WERI-Rb-1 (cell line): ENCODE measurements at regions not wholly inside any gene's neighbourhood (a gene's known extent, or its start where the extent isn't known, plus 50 kb on each side); places are given as distances from the start of the nearest gene placed in this dataset.

Experiments used
- DNase-seq: peaks from one replicate; pipeline ENCODE4 v3.0.0-alpha.2; 2020
- H3K27ac ChIP-seq: fragments of 250-450 bp; sonication (Bioruptor Pico); 2 replicates; pipeline ENCODE4 v1.5.1; 2020; ENCODE audit warnings: mild to moderate bottlenecking, moderate library complexity
- H3K27me3 ChIP-seq: fragments of 250-450 bp; sonication (Bioruptor Pico); 2 replicates; pipeline ENCODE4 v1.5.1; 2021; ENCODE audit warnings: mild to moderate bottlenecking, low read depth, moderate library complexity; ENCODE audit not compliant: insufficient read depth, severe bottlenecking
- H3K36me3 ChIP-seq: fragments of 250-450 bp; sonication (Bioruptor Pico); 2 replicates; pipeline ENCODE4 v1.5.1; 2020; ENCODE audit warnings: mild to moderate bottlenecking, moderate library complexity
- H3K4me3 ChIP-seq: 2 replicates; pipeline ENCODE4 v1.5.1; 2011; ENCODE audit warnings: low read depth, mild to moderate bottlenecking, control low read depth, low read length
- H3K9me3 ChIP-seq: fragments of 250-450 bp; sonication (Bioruptor Pico); 2 replicates; pipeline ENCODE4 v1.5.1; 2021; ENCODE audit warnings: mild to moderate bottlenecking, moderate library complexity; ENCODE audit not compliant: severe bottlenecking
- TF ChIP-seq, protein P1 (sequence below): IDR thresholded peaks from 2 replicates; pipeline ENCODE4 v1.5.1; 2011; ENCODE audit warnings: low read depth, mild to moderate bottlenecking, control low read depth, inconsistent platforms, low read length

DNA sequence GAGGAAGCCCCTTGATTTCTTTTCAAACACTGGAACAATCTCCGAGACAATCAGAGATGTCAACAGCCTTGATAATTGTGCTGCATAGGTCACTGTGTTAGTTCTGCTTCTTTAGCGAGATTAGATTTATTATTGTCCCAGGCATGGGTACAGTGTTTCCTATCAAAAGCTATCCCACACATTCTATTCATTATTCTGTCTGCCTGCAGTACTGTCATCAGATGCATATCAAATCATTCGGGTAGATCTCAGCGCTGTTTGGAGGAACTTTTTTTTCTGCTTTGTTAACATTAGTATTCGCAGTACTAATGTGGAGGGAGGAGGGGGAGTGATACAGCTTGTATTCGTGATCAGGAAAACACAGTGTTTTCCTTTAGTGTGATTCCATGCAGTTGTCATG, 208.0 kb downstream of the C11orf91 start:
- DNase-seq: no peak
- no peak overlapping the region for H3K27ac ChIP-seq
- TF ChIP-seq, protein P1, sequence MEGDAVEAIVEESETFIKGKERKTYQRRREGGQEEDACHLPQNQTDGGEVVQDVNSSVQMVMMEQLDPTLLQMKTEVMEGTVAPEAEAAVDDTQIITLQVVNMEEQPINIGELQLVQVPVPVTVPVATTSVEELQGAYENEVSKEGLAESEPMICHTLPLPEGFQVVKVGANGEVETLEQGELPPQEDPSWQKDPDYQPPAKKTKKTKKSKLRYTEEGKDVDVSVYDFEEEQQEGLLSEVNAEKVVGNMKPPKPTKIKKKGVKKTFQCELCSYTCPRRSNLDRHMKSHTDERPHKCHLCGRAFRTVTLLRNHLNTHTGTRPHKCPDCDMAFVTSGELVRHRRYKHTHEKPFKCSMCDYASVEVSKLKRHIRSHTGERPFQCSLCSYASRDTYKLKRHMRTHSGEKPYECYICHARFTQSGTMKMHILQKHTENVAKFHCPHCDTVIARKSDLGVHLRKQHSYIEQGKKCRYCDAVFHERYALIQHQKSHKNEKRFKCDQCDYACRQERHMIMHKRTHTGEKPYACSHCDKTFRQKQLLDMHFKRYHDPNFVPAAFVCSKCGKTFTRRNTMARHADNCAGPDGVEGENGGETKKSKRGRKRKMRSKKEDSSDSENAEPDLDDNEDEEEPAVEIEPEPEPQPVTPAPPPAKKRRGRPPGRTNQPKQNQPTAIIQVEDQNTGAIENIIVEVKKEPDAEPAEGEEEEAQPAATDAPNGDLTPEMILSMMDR: no peak
- H3K4me3 ChIP-seq: no peak overlapping the region
- no peaks in the 10 kb centered on the region for H3K27me3 ChIP-seq
- H3K36me3 ChIP-seq: no peaks in the 10 kb centered on the region
- no peaks in the 10 kb centered on the region for H3K9me3 ChIP-seq

DNA sequence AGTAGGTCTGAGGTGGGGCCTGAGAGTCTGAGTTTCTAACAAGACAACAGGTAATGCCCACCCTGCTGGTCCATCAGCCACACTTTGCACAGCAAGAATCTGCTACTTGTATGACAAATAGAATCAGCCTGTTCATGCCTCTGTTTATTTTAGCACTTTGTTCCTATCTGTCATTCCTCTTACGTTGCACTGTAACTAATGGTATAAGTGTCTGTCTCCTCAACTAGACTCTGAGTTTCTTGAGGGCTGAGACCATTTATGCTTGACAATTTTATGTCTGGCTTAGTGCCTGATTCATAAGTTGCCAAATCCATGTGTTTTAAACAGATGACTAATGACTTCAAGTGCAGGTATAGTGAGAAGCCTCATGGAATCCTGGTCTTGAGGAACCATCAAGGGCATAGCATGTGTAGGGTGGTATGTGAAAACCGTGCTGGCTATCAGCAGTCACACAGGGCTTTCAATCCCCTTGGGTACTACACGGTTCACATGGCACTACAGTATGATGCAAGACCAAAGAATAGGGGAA, 209.7 kb downstream of the C11orf91 start:
- Histone ChIP-seq H3K4me3 (no peak overlapping the region), H3K27ac (no peak overlapping the region), H3K27me3 (no peaks in the 10 kb centered on the region), H3K36me3 (no peaks in the 10 kb centered on the region), H3K9me3 (no peaks in the 10 kb centered on the region)
- TF ChIP-seq, protein P1: no peak
- DNase-seq: no peak

DNA sequence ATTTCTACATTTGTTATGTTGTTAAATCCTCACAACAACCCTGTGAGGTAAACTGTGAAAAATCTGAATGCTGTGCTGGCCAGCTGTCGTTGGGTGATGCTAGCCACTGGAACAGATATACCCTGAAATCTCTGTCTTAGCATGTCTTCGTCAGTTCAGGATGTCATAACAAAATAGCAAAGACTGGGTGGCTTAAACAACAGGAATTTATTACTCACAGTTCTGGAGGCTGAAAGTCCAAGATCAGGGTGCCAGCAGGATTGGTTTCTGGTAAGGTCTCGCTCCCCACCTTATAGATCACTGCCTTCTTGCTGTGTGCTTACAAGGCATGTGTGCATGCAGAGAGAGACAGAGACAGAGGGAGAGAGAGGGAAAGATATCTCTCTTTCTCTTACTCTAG, 211.7 kb downstream of the C11orf91 start:
- H3K4me3 ChIP-seq: no peak overlapping the region
- no peak for DNase-seq
- H3K27ac ChIP-seq: no peak overlapping the region
- TF ChIP-seq, protein P1: no peak
- no peaks in the 10 kb centered on the region for H3K36me3 ChIP-seq
- H3K9me3 ChIP-seq: no peaks in the 10 kb centered on the region
- no peaks in the 10 kb centered on the region for H3K27me3 ChIP-seq

DNA sequence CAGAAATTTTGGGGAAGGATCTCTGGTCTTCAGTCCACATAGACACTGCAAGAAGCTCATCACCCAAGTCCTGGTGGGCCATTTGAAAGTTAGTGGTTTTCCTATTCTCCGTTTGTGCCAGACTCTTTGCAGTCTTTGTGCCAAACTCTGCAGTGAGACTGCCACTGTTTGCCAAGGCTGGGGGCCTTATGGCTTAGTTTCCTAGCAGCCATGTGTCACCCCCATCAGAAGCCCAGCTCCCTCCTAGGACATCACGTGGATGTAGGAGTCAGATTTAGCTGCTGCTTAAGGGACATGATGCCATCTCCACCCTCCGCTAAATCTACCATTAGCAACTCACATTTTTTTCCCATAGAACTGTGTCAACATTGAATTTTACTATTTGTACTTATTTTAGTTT, 220.0 kb downstream of the C11orf91 start:
- no peaks in the 10 kb centered on the region for H3K9me3 ChIP-seq
- H3K4me3 ChIP-seq: no peak overlapping the region
- TF ChIP-seq, protein P1: no peak
- H3K27me3 ChIP-seq: no peaks in the 10 kb centered on the region
- H3K27ac ChIP-seq: no peak overlapping the region
- no peaks in the 10 kb centered on the region for H3K36me3 ChIP-seq
- no peak for DNase-seq

DNA sequence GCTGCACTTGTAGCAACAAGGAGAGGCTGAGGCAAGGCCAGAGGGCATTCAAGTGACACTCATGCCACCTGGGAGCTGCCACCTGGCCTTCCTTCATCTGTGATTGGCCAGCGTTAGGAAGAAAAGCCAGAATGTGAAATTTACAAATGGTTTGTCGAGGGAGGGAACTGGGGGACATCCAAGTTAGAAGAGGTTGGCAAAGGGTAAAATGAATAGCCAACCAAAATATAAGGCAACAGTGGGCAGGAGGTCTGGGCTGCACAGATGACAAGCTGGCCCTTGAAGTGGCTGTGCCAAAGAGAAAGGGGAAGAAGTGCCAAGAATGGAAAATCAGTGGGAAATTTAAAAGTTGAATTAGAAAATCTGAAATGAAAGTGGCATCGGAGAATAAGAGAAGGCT, 221.4 kb downstream of the C11orf91 start:
- no peak for DNase-seq
- no peaks in the 10 kb centered on the region for H3K9me3 ChIP-seq
- TF ChIP-seq, protein P1: no peak

DNA sequence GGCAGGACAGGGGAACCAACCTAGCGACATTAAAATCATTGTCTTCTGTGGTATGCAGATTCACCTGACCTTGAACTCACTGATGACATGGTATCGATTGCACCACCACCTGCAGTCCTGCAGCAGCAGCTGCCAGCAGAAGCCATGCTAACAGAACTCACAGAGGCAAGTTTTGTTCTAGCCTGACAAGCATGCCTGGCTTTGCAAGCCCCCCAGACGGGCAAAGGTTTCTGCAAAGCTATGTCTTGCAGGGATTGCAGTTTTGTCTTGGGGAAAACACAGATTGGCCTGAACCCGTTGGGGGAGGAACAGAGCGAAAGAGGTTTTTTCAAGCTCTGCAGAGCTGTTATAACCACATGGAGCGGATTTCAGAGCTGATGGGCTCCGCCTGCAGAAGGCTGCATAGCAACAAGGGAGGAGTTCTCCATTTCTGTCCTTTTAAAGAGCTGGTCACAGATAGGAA, 221.0 kb downstream of the HIPK3 start:
- Histone ChIP-seq H3K9me3 (no peaks in the 10 kb centered on the region), H3K36me3 (no peaks in the 10 kb centered on the region), H3K27me3 (no peaks in the 10 kb centered on the region), H3K4me3 (peak overlapping the region; percentile 4; the same call in 1 of the 2 replicates), H3K27ac (no peak overlapping the region)
- peak; percentile 40 for DNase-seq
- TF ChIP-seq, protein P1: no peak

More for the DNA sequence above, 221.4 kb downstream of the C11orf91 start:
- H3K4me3 ChIP-seq: no peak overlapping the region
- H3K27me3 ChIP-seq: no peaks in the 10 kb centered on the region
- no peak overlapping the region for H3K27ac ChIP-seq
- H3K36me3 ChIP-seq: no peaks in the 10 kb centered on the region
